Left renal cortex interstitium (tissue), 4 donors: ENCODE measurements at regions not wholly inside any gene's neighbourhood (a gene's known extent, or its start where the extent isn't known, plus 50 kb on each side); places are given as distances from the start of the nearest gene placed in this dataset.
"Not testable (repeated sequence)": the region's sequence is repeated elsewhere in the genome, so short reads cannot be mapped to it uniquely, and the experiment has no call there.

Experiments used
- DNase-seq, 4 donors: peaks; one replicate each; pipeline ENCODE4 v3.0.0-alpha.2; 2013; ENCODE audit warnings: low read depth in 4 of 4, low spot score in 2 of 4, missing footprints in 1 of 4

- DNase-seq, result no peak
Measured at GRCh38 chr15:93973287-93973686, 258.1 kb upstream of the MCTP2 start.

GRCh38 chr15:93968773-93969172 lies 262.6 kb upstream of the MCTP2 start:
- DNase-seq, result no peak

GRCh38 chr15:93965304-93965908 lies 266.0 kb upstream of the MCTP2 start:
- DNase-seq, result no peak

- no peak for DNase-seq
Measured at GRCh38 chr15:93954985-93955571, 276.3 kb upstream of the MCTP2 start.

GRCh38 chr15:93948726-93949125 lies 282.6 kb upstream of the MCTP2 start:
- DNase-seq, result no peak

- no peak for DNase-seq
Measured at GRCh38 chr15:93943586-93943985, 287.8 kb upstream of the MCTP2 start.

- DNase-seq, result no peak
Measured at GRCh38 chr15:93942269-93942694, 289.1 kb upstream of the MCTP2 start.

GRCh38 chr15:93941697-93942096 lies 289.7 kb upstream of the MCTP2 start:
- no peak for DNase-seq

GRCh38 chr15:93940226-93940625 lies 291.1 kb upstream of the MCTP2 start:
- no peak for DNase-seq

- DNase-seq, result no peak
Measured at GRCh38 chr15:93932164-93932776, 299.1 kb upstream of the MCTP2 start.

GRCh38 chr15:93929375-93930094 lies 301.8 kb upstream of the MCTP2 start:
- no peak for DNase-seq

GRCh38 chr15:93920204-93920603 lies 311.2 kb upstream of the MCTP2 start:
- DNase-seq, result no peak

- DNase-seq, result not testable (repeated sequence)
Measured at GRCh38 chr15:93918801-93919200, 312.6 kb upstream of the MCTP2 start.

- DNase-seq, result no peak
Measured at GRCh38 chr15:93917181-93917580, 314.2 kb upstream of the MCTP2 start.

GRCh38 chr15:93913871-93914270 lies 317.5 kb upstream of the MCTP2 start:
- DNase-seq, result no peak

GRCh38 chr15:93913310-93913709 lies 318.1 kb upstream of the MCTP2 start:
- DNase-seq, result no peak

GRCh38 chr15:93900476-93901400 lies 330.6 kb upstream of the MCTP2 start:
- no peak for DNase-seq

- DNase-seq, result no peak
Measured at GRCh38 chr15:93899817-93900216, 331.5 kb upstream of the MCTP2 start.

- no peak for DNase-seq
Measured at GRCh38 chr15:93897377-93897776, 334.0 kb upstream of the MCTP2 start.

GRCh38 chr15:93895976-93896770 lies 335.2 kb upstream of the MCTP2 start:
- DNase-seq, result no peak
